Suprapubic skin (tissue), 4 donors: ENCODE measurements at regions not wholly inside any gene's neighbourhood (a gene's known extent, or its start where the extent isn't known, plus 50 kb on each side); places are given as distances from the start of the nearest gene placed in this dataset.

Experiments
- CTCF ChIP-seq, 2 donors: fragments of 200-600 bp in 1 of 2; fragments of 450-650 bp in 1 of 2; sonication (generic) in 1 of 2; IDR thresholded peaks; one replicate each; pipeline ENCODE4 v1.5.1; 2016 to 2019; ENCODE audit warnings: antibody characterized with exemption in 2 of 2, mild to moderate bottlenecking in 1 of 2, moderate library complexity in 1 of 2
- POLR2A ChIP-seq, 2 donors: fragments of 450-650 bp; IDR thresholded peaks; one replicate each; pipeline ENCODE4 v1.6.1; 2017; ENCODE audit warnings: antibody characterized with exemption in 2 of 2, mild to moderate bottlenecking in 2 of 2, moderate library complexity in 2 of 2
- POLR2AphosphoS5 ChIP-seq, 3 donors: sonication (generic); formaldehyde crosslinking; IDR thresholded peaks; one replicate each; pipeline ENCODE4 v1.6.1; 2017; ENCODE audit warnings: antibody characterized with exemption in 3 of 3

- TF ChIP-seq CTCF (IDR thresholded peaks at IDR 0.05), result no peak
- no peak for TF ChIP-seq POLR2AphosphoS5 (IDR thresholded peaks at IDR 0.05)
- TF ChIP-seq POLR2A (IDR thresholded peaks at IDR 0.05), result no peak
These were observed 113.6 kb upstream of the FER start for GRCh38 chr5:108634010-108634616.
